VCaP (cell line): ENCODE measurements at regions not wholly inside any gene's neighbourhood (a gene's known extent, or its start where the extent isn't known, plus 50 kb on each side); places are given as distances from the start of the nearest gene placed in this dataset.

Source experiments
- H3K27ac ChIP-seq: fragments of 450-650 bp; 2 replicates; pipeline ENCODE4 v1.5.1; 2017
- CTCF ChIP-seq: fragments of 450-650 bp; conservative IDR thresholded peaks from 2 replicates; pipeline ENCODE4 v1.5.1; 2017; ENCODE audit warnings: mild to moderate bottlenecking, moderate library complexity

DNA sequence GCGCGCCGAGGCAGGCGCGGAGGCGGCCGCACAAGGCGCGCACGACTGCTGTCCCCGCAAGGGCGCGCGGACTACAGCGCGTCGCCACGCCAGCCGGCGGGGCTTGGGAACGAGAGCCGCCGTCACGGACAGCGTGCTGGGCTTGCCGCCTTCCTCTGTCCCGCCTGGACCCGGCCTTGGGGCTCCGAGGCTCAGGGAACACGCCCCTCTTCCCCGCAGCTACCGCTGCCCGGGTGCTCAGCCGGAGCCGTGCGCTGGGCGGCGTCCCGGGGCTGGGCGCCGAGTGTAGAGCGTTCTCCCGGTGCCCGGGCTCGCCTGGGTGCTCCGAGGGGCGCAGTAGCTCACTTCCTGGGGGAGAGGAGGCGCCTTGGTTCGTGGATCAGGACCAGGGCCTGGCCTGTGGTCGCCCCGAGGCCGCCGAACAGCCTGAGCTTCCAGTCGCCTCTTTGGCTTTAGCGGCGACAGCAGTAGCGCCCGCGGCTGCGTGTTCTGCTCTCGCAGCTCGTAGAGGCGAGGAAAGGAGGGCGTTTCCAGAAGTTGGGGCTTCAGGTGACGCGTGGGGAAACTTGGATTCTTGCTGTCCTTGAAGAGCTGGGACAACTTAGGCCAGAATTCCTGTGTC lies 226.7 kb upstream of the C2CD4B start:
- TF ChIP-seq CTCF, result peak; percentile 55
- peak overlapping the region; percentile 85 for H3K27ac ChIP-seq

DNA sequence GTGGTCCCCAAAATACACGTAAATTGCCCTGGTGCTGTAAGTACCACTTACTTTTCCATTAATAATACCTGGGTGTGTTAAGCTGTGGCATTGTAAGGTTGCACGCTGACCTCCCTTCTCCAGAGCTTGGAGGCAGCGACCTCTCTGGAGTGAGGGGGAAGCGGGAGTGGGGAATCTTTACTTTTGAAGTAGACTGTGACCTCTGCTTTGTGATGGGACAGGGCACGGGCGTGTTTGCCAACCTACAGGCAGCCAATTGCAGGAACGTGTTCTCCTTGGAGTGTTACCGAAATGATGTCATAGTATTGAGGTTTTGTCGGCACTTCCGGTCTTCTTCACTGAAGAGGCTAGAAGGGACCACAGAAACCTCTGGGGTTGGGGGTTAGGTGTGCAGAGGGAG lies 227.3 kb upstream of the C2CD4B start:
- H3K27ac ChIP-seq, result peak overlapping the region; percentile 85; the same call in 1 of the 2 replicates
- no peak for TF ChIP-seq CTCF

DNA sequence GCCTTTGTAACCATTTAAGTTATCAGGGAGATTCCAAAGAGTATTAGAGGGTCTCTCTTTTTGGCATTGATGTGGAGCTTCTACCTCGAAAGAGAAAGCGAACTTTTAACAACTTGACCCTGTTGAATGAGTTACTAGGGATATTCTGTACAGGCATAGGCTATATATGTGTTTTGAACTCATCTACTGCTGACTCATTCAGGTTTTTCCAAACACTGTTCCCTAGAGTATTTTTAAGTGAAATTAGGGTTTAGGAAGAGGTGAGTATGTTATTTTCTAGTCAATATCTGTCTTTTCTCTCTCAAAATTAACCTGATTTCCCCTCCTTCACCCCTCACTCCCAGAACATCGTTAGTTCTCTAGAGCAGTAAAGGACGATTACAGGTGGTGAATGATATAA lies 228.1 kb upstream of the C2CD4B start:
- TF ChIP-seq CTCF, result no peak
- no peak overlapping the region for H3K27ac ChIP-seq

DNA sequence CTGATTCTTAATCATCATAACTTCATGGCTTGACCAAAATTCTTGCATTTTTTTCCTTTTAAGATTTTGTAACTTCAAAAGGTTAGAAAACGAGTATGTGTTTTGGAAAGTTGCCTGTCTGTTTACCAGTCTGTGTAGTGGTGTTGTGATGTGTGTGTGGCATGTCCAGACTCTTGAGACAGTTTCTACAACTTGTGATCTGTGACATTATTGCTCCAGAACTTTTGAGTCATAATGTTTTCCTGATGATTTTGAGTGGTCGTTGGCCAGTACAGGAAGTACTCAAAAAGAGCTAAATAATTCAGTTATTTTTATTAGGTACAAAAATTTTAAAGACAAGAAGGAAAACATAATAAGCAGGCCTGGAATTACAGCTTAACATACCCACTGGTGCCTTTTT lies 229.0 kb upstream of the C2CD4B start:
- H3K27ac ChIP-seq, result no peak overlapping the region
- no peak for TF ChIP-seq CTCF

DNA sequence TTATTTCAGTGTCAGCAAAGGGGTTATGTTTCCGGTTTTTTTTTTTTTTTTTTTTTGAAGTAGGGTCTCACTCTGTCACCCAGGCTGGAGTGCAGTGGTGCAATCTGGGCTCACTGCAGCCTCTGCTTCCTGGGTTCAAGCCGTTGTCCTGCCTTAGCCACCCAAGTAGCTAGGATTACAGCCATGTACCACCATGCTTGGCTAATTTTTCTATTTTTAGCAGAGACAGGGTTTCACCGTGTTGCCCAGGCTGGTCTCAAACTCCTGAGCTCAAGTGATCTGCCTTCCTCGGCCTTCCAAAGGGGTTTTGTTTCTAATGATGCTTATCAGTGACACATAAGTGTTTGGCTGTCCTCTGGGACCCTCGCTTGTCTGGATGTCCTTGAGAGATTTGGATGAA lies 235.7 kb upstream of the C2CD4B start:
- no peak for TF ChIP-seq CTCF
- H3K27ac ChIP-seq, result no peak overlapping the region

GRCh38 chr15:62402687-62403086 lies 237.6 kb upstream of the C2CD4B start:
- no peak overlapping the region for H3K27ac ChIP-seq
- TF ChIP-seq CTCF, result no peak

- TF ChIP-seq CTCF, result no peak
- H3K27ac ChIP-seq, result no peak overlapping the region
These were observed 238.2 kb upstream of the C2CD4B start for GRCh38 chr15:62403164-62403809.
